ENCODE measurements at regions not wholly inside any gene's neighbourhood (a gene's known extent, or its start where the extent isn't known, plus 50 kb on each side); places are given as distances from the start of the nearest gene placed in this dataset.
"Not testable (repeated sequence)": the region's sequence is repeated elsewhere in the genome, so short reads cannot be mapped to it uniquely, and the experiment has no call there.

DNA sequence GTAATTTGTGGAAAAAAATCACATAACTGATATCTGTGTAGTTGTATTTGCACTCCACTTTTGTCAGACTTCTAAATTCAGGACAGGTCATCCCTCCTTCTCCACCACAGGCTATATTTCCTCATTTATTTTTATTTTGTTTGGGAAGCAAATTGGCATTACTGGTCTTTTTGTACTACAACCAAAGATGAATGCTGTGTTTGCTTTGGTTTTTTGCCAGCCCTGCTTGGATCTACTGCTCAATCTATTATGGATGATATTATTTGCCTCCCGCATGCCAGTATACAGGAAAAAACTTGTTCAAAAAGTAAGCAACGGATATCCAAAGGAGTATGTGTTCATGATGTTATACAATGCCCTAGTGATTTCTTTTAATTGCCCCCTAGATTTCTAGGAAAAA is 948.8 kb downstream of the TRHDE start:
- no peak for DNase-seq (ENCODE audit: extremely low read depth, low read depth)
- TF ChIP-seq CTCF (IDR thresholded peaks at IDR 0.05; ENCODE audit: low read depth, low read length, missing control alignments): no peak
- no peak overlapping the region for H3K4me3 ChIP-seq (replicated peaks; ENCODE audit: low read depth, low read length)

DNA sequence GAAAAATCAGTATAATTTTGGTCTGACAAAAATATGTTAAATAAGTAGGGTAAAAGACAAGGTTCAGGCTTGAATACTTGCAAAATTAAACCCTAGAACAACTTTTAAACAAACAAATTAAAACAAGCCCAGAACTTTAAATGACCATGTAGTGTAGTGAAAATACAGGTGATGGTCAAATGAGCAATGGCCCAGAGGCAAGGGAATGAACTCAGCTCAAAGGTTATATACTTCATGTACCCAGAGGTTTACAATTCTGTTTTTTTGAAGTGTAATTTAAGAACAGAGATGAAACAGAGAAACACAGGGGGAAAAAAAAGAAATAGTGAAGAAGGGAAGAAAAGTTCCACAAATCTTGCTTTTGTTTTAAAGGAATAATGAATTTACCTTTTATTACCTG is 949.2 kb downstream of the TRHDE start:
- no peak for DNase-seq (ENCODE audit: extremely low read depth, low read depth)
- TF ChIP-seq CTCF (IDR thresholded peaks at IDR 0.05; ENCODE audit: low read depth, low read length, missing control alignments): no peak
- no peak overlapping the region for H3K4me3 ChIP-seq (replicated peaks; ENCODE audit: low read depth, low read length)

GRCh38 chr12:73221836-73222235 is 949.7 kb downstream of the TRHDE start:
- no peak for TF ChIP-seq CTCF (IDR thresholded peaks at IDR 0.05; ENCODE audit: low read depth, low read length, missing control alignments)
- no peak for DNase-seq (ENCODE audit: extremely low read depth, low read depth)
- no peak overlapping the region for H3K4me3 ChIP-seq (replicated peaks; ENCODE audit: low read depth, low read length)

GRCh38 chr12:73225371-73225937 is 953.3 kb downstream of the TRHDE start:
- TF ChIP-seq CTCF (IDR thresholded peaks at IDR 0.05; ENCODE audit: low read depth, low read length, missing control alignments): no peak
- DNase-seq (ENCODE audit: extremely low read depth, low read depth): no peak
- H3K4me3 ChIP-seq (replicated peaks; ENCODE audit: low read depth, low read length): no peak overlapping the region

DNA sequence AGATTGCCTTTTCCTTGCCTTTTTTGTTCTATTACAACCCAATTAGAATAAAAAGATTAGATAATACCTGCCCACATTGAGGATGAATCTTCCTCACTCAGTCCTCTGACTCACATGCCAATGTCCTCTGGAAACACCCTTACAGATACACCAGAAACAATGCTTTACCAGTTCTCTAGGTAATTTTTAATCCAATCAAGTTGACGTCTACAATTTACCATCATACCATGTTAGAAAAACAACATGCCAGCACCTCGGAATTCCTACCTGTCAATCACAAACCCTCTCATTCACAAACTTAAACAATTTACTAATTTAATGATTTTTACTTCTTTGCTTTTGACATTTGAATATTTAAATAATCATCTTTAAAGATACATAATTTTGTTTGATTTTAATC is 953.8 kb downstream of the TRHDE start:
- no peak overlapping the region for H3K4me3 ChIP-seq (replicated peaks; ENCODE audit: low read depth, low read length)
- DNase-seq (ENCODE audit: extremely low read depth, low read depth): no peak
- TF ChIP-seq CTCF (IDR thresholded peaks at IDR 0.05; ENCODE audit: low read depth, low read length, missing control alignments): no peak

GRCh38 chr12:73226593-73226992 is 954.4 kb downstream of the TRHDE start:
- no peak for TF ChIP-seq CTCF (IDR thresholded peaks at IDR 0.05; ENCODE audit: low read depth, low read length, missing control alignments)
- no peak for DNase-seq (ENCODE audit: extremely low read depth, low read depth)
- H3K4me3 ChIP-seq (replicated peaks; ENCODE audit: low read depth, low read length): no peak overlapping the region

DNA sequence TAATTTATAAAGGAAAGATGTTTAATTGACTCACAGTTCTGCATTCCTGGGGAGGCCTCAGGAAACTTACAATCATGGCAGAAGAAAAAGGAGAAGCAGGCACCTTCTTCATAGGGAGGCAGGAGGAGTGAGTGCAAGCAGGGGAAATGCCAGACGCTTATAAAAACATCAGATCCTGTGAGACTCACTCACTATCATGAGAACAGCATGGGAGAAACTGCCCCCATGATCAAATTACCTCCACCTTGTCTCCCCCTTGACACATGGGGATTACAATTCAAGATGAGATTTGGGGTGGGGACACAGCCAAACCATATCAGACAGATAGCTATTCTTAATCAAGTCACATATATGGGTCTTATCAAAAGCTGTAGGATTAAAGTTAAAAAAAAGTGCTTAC is 956.7 kb downstream of the TRHDE start:
- H3K4me3 ChIP-seq (replicated peaks; ENCODE audit: low read depth, low read length): not testable (repeated sequence)

More for the DNA sequence above, 956.7 kb downstream of the TRHDE start:
- not testable (repeated sequence) for DNase-seq (ENCODE audit: extremely low read depth, low read depth)

All from HFF-Myc (cell line).